GM18867 (cell line): ENCODE measurements at regions not wholly inside any gene's neighbourhood (a gene's known extent, or its start where the extent isn't known, plus 50 kb on each side); places are given as distances from the start of the nearest gene placed in this dataset.

Source experiments
- ATAC-seq: cut with Tn5 transposase; IDR thresholded peaks from one replicate; pipeline ENCODE4 v1.9.1; 2021; ENCODE audit warnings: mild to moderate bottlenecking, moderate library complexity; ENCODE audit not compliant: unreplicated experiment

GRCh38 chr10:8513155-8514147 is 459.0 kb downstream of the GATA3 start:
- ATAC-seq: no peak

GRCh38 chr10:8520382-8520781 is 465.9 kb downstream of the GATA3 start:
- no peak for ATAC-seq

- no peak for ATAC-seq
Measured at GRCh38 chr10:8527773-8528172, 473.3 kb downstream of the GATA3 start.

DNA sequence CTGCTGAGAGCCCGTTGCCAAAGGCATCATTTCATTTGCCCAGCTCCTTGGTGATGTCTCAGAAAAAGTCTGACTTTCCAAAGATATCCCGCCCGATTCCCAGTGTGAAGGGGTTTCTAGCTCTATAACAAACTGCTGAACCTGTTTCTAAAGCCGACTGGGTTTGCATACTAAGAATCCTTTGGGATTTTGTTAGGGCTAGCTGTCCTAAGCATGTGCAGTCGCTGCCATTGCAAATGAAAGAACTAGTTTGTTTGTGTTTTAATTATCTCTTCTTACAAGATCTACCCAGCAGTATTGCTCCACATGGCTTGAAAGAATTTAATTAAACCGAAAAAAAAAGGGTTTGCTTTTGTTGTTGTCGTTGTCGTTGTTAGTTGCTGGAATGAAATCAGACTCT is 476.6 kb downstream of the GATA3 start:
- no peak for ATAC-seq

DNA sequence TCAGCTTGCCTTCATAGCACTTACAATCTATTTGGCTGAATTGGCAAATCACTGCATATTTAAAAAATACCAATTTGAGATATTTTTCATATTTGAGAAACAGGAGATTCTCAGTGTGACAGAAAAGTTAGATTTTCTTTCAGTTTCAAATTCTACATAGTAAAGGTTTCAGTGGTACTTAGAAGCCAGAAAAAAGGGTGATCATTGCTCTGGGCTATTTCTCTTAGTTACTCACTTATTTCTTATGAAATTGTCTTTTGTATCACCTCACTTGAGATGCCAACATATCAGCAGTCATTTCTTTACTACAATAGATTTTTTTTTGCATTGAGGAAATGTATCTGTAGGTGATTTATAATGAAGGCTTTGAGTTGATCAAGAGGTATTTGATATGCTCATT is 478.2 kb downstream of the GATA3 start:
- ATAC-seq: no peak

DNA sequence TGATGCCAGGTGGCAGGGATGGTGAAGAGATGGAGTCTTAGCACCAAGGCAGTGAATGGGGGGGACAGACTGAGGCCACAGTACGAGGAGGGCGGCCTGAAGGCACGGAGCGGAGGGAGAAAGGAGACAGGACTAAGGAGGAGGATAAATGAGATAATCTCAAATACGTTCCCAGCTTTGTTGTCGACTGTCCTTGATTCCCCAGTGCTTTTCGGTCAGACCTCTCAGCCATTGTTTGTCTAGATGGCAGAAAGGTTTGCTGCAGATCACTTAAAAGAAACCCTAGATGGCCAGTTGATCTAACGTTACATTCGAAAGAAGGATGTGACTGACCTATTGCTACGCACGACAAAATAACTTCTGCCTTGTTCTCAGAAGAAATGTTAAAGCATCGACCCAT is 479.0 kb downstream of the GATA3 start:
- ATAC-seq: no peak

DNA sequence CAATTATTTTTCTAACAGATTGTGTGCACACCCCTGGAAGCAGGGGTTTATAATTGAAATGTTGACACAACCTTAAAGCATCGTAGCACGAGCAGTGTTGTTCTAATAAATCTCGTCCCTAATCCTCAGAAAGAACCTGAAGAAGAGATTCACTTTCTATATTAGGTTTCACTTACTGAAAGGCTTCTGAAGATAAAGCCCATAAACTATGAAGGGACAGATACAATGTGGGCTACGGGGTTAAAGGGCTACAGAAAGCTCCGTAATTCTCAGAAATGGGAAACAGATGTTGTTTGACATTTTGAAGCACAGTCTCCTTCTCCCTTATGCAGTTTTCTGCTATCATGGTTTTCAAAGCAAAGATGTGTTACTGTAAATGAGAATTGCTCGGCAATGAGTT is 479.6 kb downstream of the GATA3 start:
- no peak for ATAC-seq

GRCh38 chr10:8534891-8535290 is 480.4 kb downstream of the GATA3 start:
- ATAC-seq: no peak

DNA sequence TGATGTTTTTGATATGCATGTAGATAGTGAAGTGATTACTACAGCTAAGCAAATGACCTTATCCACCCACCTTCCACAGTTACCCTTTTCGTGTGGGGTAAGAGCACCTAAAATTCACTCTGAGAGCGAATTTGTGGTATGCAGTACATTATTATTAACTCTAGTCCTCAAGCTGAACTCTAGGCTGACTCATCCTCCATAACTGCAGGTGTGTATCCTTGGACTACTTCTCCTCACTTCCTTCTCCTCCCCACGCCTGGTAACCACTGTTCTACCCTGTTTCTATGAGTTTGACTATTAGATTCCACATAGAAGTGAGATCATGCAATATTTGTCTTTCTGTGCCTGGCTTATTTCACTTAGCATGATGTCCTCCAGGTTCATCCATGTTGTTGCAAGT is 484.6 kb downstream of the GATA3 start:
- ATAC-seq: no peak

- no peak for ATAC-seq
Measured at GRCh38 chr10:8543361-8544056, 489.0 kb downstream of the GATA3 start.

DNA sequence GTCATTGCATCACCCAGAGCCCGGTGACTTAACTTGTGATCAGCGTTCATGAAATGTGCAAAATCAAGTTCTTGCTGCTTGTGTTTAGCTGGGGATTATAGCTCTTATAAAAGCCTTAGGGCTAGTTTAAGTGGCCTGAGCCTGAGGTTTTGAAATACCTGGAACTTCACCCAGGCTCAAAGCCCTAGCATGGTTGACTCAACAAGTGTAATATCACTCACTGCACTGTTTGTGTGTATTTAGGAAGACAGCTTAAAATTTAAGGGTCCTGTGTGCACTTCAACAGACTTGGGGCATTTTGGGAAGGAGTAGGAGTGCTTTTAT is 489.5 kb downstream of the GATA3 start:
- no peak for ATAC-seq

DNA sequence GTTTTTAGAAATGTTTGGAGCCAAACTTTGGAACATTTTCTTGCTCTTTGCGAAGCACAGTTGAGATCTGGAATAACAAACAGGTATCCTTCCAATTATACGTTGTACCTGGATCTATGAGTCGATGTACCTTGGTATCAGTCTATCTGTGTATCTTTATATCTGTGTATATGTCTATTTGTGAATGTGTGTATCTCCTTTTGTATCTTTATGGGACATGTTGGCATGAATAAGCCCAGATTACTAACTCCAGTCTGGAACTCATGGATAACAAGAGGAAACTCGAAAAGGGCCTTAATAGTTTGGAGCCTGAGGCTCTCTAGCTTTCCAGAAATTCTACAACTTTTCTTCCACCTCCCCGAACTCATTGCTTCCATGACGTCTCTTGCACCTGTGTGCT is 490.0 kb downstream of the GATA3 start:
- no peak for ATAC-seq

DNA sequence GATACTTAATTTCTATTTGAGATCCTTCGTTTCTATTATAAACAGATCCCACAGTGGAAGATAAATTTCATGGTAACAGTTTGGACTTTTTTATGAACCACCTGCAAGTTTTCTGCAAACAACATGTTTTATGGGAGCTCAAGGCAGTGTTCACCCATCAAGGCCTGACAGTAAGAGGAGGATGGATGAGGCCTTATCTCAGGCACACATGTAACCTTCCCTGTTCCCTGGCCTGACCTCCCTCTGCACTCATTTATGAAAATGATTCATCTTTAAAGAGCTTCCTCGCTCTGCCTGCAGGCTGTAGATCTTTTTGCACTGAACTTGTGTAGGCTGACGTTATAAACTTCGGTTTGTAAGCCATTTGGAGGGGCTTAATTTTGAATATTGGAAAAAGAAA is 500.1 kb downstream of the GATA3 start:
- ATAC-seq: no peak

DNA sequence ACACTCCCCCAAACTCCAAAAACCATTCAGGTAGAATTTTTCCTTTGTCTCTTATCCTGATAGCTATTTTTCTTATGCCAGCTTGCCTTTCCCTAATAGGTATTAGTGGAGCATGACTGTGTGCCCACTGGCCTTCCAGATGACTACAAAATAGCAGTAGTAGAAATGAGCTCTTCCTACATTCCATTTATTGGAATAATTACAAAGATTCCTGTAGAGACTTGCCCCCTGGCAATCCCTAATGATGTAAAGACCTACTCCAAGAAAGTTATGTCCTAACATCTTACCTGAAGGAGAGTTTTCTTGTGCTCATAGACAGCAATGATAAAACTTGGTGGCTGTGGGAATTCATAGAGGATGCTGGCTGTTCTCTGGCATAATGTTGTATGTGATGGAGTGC is 501.8 kb downstream of the GATA3 start:
- no peak for ATAC-seq

- ATAC-seq: no peak
Measured at GRCh38 chr10:8563478-8563877, 509.0 kb downstream of the GATA3 start.

- ATAC-seq: no peak
Measured at GRCh38 chr10:8566737-8567136, 512.2 kb downstream of the GATA3 start.

DNA sequence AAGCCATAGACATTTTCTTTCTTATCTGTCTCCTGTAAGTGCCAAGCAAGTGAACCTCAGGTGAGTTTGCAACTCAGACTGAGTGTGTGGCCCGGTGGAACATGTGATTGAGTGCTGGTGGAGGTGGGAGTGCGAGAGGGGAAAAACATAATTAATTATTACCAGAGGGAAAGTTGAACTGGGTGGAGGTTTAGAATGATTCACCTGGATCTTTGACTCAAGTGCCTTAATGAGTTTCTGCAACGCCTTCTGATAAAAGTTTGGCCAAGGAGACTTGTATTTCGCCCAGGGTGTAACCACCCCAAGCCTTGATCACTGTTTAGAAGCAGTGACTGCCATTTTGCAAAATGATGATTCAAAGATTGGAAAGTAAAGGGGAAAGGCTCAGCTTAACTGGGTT is 513.9 kb downstream of the GATA3 start:
- no peak for ATAC-seq

GRCh38 chr10:8575620-8576019 is 521.1 kb downstream of the GATA3 start:
- no peak for ATAC-seq

- ATAC-seq: no peak
Measured at GRCh38 chr10:8576281-8576680, 521.8 kb downstream of the GATA3 start.

- no peak for ATAC-seq
Measured at GRCh38 chr10:8576911-8577310, 522.4 kb downstream of the GATA3 start.

DNA sequence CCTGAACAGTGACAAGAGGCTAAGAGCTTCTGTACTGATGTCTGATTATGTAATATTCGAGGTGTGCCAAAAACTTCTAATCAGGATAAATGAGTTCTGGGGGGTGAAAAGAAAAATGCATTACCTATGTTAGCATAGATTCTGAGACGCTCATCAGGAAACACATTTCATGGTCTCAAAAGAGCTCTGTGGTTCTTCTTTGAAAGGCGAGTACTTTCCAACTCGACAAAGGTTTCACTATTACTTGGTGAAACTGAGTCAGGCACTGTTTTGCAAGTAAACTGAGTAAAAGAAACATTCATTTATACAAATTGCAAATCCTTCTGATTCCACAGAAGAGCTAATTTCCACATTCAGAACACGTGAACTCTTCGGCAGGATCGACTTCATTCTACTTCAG is 523.2 kb downstream of the GATA3 start:
- no peak for ATAC-seq

DNA sequence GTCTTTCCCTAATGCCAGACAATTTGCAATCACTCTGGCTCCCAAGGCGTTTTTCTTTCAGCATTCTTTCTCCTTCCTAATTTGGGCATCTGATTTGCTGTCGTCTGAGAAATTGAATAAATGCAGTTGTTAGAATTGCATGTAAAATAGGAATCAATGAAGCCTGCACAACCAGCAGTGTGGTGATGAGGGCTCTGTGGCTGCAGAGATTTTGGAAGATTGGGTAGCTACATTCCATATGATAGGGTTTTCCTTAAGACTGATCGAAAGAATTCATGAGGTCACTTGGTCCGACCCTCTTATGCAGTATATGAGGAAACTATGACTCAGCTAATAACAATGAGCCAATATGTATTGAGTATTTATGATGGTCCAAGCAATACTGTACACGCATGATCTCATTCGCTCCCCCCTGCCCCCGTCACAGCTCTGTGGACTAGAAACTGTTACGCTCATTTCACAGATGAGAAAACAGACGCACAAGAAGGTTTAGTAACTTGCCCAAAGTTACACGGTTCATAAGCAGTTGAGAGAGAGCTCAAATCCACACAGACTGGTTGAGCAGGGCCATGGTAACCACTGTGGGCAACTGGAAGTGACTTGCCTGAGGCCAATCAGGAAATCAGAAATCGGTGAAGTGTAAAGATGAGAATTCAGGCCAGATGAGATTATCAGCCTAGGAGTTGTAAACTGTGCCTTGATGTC is 527.2 kb downstream of the GATA3 start:
- ATAC-seq: no peak
